GM13976 (cell line): ENCODE measurements at regions not wholly inside any gene's neighbourhood (a gene's known extent, or its start where the extent isn't known, plus 50 kb on each side); places are given as distances from the start of the nearest gene placed in this dataset.

ENCODE experiments used
- DNase-seq: peaks from one replicate; pipeline ENCODE4 v3.0.0; 2012; ENCODE audit warnings: low spot score
- CTCF ChIP-seq: IDR thresholded peaks from 2 replicates; pipeline ENCODE4 v1.5.1; 2012; ENCODE audit warnings: borderline replicate concordance, mild to moderate bottlenecking; ENCODE audit not compliant: insufficient read depth; ENCODE audit errors: extremely low read depth, missing control alignments, control extremely low read depth
- in situ Hi-C: fragments of 300-500 bp; cut with MboI; formaldehyde crosslinking; loops from one replicate; pipeline ENCODE4 v1.12.0; 2022; ENCODE audit warnings: low sequenced_read_pairs, mixed read lengths, inconsistent platforms; ENCODE audit not compliant: unreplicated experiment

- in situ Hi-C loops = no loop called here
- TF ChIP-seq CTCF = no peak
- no peak for DNase-seq
These were observed 203.2 kb upstream of the SEMA3E start for GRCh38 chr7:83852136-83852535.

GRCh38 chr7:83851551-83851950 is 202.6 kb upstream of the SEMA3E start:
- in situ Hi-C loops = no loop called here
- no peak for DNase-seq

GRCh38 chr7:83850941-83851340 is 202.0 kb upstream of the SEMA3E start:
- in situ Hi-C loops = no loop called here
- TF ChIP-seq CTCF = no peak

More at GRCh38 chr7:83851551-83851950, 202.6 kb upstream of the SEMA3E start:
- TF ChIP-seq CTCF = no peak

GRCh38 chr7:83850125-83850524 is 201.2 kb upstream of the SEMA3E start:
- DNase-seq = no peak
- in situ Hi-C loops = no loop called here
- TF ChIP-seq CTCF = no peak

More at GRCh38 chr7:83850941-83851340, 202.0 kb upstream of the SEMA3E start:
- DNase-seq = no peak

GRCh38 chr7:83849131-83849530 is 200.2 kb upstream of the SEMA3E start:
- DNase-seq = no peak
- TF ChIP-seq CTCF = no peak
- in situ Hi-C loops = no loop called here

- no peak for DNase-seq
- in situ Hi-C loops = no loop called here
- TF ChIP-seq CTCF = no peak
These were observed 194.0 kb upstream of the SEMA3E start for GRCh38 chr7:83842894-83843293.

- in situ Hi-C loops = no loop called here
- DNase-seq = no peak
- no peak for TF ChIP-seq CTCF
These were observed 188.7 kb upstream of the SEMA3E start for GRCh38 chr7:83837683-83838082.
